ENCODE measurements at regions not wholly inside any gene's neighbourhood (a gene's known extent, or its start where the extent isn't known, plus 50 kb on each side); places are given as distances from the start of the nearest gene placed in this dataset.

- Histone ChIP-seq H2AFZ (ENCODE audit: low read length) (no peak overlapping the region), H3K36me3 (ENCODE audit: insufficient read depth, low read length) (no peaks in the 10 kb centered on the region), H3K4me3 (ENCODE audit: low read length, poor library complexity, severe bottlenecking) (no peak overlapping the region), H3K27me3 (ENCODE audit: insufficient read depth, low read length, poor library complexity, severe bottlenecking) (no peaks in the 10 kb centered on the region), H3K9me2 (replicated peaks; ENCODE audit: low read depth, low read length) (no peaks in the 10 kb centered on the region), H4K20me1 (ENCODE audit: insufficient read depth, low read length, poor library complexity, severe bottlenecking) (no peaks in the 10 kb centered on the region), H3K4me2 (ENCODE audit: low read depth, low read length, poor library complexity, severe bottlenecking) (no peak overlapping the region), H3K9me3 (ENCODE audit: insufficient read depth, low read depth, low read length) (no peaks in the 10 kb centered on the region), H3K79me2 (ENCODE audit: insufficient read depth, low read length) (no peaks in the 10 kb centered on the region), H3K4me1 (ENCODE audit: insufficient read depth, low read length, poor library complexity, severe bottlenecking) (no peaks in the 10 kb centered on the region), H3K9ac (ENCODE audit: low read depth, low read length, poor library complexity, severe bottlenecking) (no peak overlapping the region), H3F3A (ENCODE audit: low read depth) (no peaks in the 10 kb centered on the region)
- TF ChIP-seq EZH2phosphoT487 (IDR thresholded peaks at IDR 0.05; ENCODE audit: borderline replicate concordance) (no peak), CTCF (conservative IDR thresholded peaks at IDR 0.05; ENCODE audit: low read length) (no peak)
Observed at GRCh38 chr2:6580982-6581381, 284.7 kb downstream of the CMPK2 start.

- TF ChIP-seq CTCF (conservative IDR thresholded peaks at IDR 0.05; ENCODE audit: low read length): no peak
- TF ChIP-seq EZH2phosphoT487 (IDR thresholded peaks at IDR 0.05; ENCODE audit: borderline replicate concordance): no peak
- H3K4me3 ChIP-seq (ENCODE audit: low read length, poor library complexity, severe bottlenecking): no peak overlapping the region
- no peak overlapping the region for H3K4me2 ChIP-seq (ENCODE audit: low read depth, low read length, poor library complexity, severe bottlenecking)
- no peaks in the 10 kb centered on the region for H3K4me1 ChIP-seq (ENCODE audit: insufficient read depth, low read length, poor library complexity, severe bottlenecking)
- H3K27me3 ChIP-seq (ENCODE audit: insufficient read depth, low read length, poor library complexity, severe bottlenecking): no peaks in the 10 kb centered on the region
- no peaks in the 10 kb centered on the region for H3F3A ChIP-seq (ENCODE audit: low read depth)
- no peaks in the 10 kb centered on the region for H4K20me1 ChIP-seq (ENCODE audit: insufficient read depth, low read length, poor library complexity, severe bottlenecking)
- no peaks in the 10 kb centered on the region for H3K9me3 ChIP-seq (ENCODE audit: insufficient read depth, low read depth, low read length)
- H3K9ac ChIP-seq (ENCODE audit: low read depth, low read length, poor library complexity, severe bottlenecking): no peak overlapping the region
- H3K9me2 ChIP-seq (replicated peaks; ENCODE audit: low read depth, low read length): no peaks in the 10 kb centered on the region
- H3K36me3 ChIP-seq (ENCODE audit: insufficient read depth, low read length): no peaks in the 10 kb centered on the region
- H2AFZ ChIP-seq (ENCODE audit: low read length): no peak overlapping the region
- H3K79me2 ChIP-seq (ENCODE audit: insufficient read depth, low read length): no peaks in the 10 kb centered on the region
Observed at GRCh38 chr2:6589150-6589549, 276.6 kb downstream of the CMPK2 start.

GRCh38 chr2:6590442-6590841, 275.3 kb downstream of the CMPK2 start:
- Histone ChIP-seq H3K9me3 (ENCODE audit: insufficient read depth, low read depth, low read length) (no peaks in the 10 kb centered on the region), H3K9me2 (replicated peaks; ENCODE audit: low read depth, low read length) (no peaks in the 10 kb centered on the region), H3K79me2 (ENCODE audit: insufficient read depth, low read length) (no peaks in the 10 kb centered on the region), H3K27me3 (ENCODE audit: insufficient read depth, low read length, poor library complexity, severe bottlenecking) (no peaks in the 10 kb centered on the region), H2AFZ (ENCODE audit: low read length) (no peak overlapping the region), H3K9ac (ENCODE audit: low read depth, low read length, poor library complexity, severe bottlenecking) (no peak overlapping the region), H3K4me3 (ENCODE audit: low read length, poor library complexity, severe bottlenecking) (no peak overlapping the region), H3K4me1 (ENCODE audit: insufficient read depth, low read length, poor library complexity, severe bottlenecking) (no peaks in the 10 kb centered on the region), H4K20me1 (ENCODE audit: insufficient read depth, low read length, poor library complexity, severe bottlenecking) (no peaks in the 10 kb centered on the region), H3K4me2 (ENCODE audit: low read depth, low read length, poor library complexity, severe bottlenecking) (no peak overlapping the region), H3K36me3 (ENCODE audit: insufficient read depth, low read length) (no peaks in the 10 kb centered on the region), H3F3A (ENCODE audit: low read depth) (no peaks in the 10 kb centered on the region)
- no peak for TF ChIP-seq CTCF (conservative IDR thresholded peaks at IDR 0.05; ENCODE audit: low read length)

Measured in Loucy (cell line).